ENCODE measurements at regions not wholly inside any gene's neighbourhood (a gene's known extent, or its start where the extent isn't known, plus 50 kb on each side); places are given as distances from the start of the nearest gene placed in this dataset.

DNA sequence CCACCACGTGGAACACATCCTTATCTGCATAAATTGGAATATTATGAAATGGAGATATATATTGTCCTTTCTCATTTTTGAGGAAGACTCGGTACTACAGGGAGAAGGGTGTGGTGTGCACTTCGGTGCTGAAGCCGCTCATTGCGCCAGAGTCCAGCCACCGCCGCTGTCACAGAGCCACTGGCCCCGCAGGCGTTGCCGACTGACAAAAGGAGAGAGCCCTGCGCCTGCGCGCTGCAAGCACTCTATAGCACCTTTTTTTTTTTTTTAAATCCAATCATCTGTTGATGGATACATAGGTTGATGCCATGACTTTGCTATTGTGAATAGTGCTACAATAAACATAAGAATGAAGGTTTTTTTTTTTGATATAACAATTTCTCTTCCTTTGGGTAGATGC, 130.0 kb upstream of the TBC1D5 start:
- Histone ChIP-seq H3K9me3 (no peaks in the 10 kb centered on the region), H3K27ac (no peak overlapping the region), H3K4me2 (no peak overlapping the region), H3K4me1 (no peaks in the 10 kb centered on the region), H3K4me3 (no peak overlapping the region)
- FAIRE-seq (no peak), ATAC-seq (no peak), DNase-seq (ENCODE audit: low read depth in 1 of 2, low spot score in 1 of 2) (no peak)
- 82% methylated on average over 13 of the region's 13 CpGs for WGBS (ENCODE audit: missing lambda C conversion rate)
- POLR2A ChIA-PET = no interaction called here
- CTCF ChIA-PET = no interaction called here
- TF ChIP-seq NFE2L2 (conservative IDR thresholded peaks at IDR 0.05; ENCODE audit: low read length) = no peak
- TF ChIP-seq, protein P1, sequence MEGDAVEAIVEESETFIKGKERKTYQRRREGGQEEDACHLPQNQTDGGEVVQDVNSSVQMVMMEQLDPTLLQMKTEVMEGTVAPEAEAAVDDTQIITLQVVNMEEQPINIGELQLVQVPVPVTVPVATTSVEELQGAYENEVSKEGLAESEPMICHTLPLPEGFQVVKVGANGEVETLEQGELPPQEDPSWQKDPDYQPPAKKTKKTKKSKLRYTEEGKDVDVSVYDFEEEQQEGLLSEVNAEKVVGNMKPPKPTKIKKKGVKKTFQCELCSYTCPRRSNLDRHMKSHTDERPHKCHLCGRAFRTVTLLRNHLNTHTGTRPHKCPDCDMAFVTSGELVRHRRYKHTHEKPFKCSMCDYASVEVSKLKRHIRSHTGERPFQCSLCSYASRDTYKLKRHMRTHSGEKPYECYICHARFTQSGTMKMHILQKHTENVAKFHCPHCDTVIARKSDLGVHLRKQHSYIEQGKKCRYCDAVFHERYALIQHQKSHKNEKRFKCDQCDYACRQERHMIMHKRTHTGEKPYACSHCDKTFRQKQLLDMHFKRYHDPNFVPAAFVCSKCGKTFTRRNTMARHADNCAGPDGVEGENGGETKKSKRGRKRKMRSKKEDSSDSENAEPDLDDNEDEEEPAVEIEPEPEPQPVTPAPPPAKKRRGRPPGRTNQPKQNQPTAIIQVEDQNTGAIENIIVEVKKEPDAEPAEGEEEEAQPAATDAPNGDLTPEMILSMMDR (IDR thresholded peaks at IDR 0.05) = no peak
- TF ChIP-seq CHD4 (IDR thresholded peaks at IDR 0.05; ENCODE audit: borderline replicate concordance) = no peak
- TF ChIP-seq, protein P2, sequence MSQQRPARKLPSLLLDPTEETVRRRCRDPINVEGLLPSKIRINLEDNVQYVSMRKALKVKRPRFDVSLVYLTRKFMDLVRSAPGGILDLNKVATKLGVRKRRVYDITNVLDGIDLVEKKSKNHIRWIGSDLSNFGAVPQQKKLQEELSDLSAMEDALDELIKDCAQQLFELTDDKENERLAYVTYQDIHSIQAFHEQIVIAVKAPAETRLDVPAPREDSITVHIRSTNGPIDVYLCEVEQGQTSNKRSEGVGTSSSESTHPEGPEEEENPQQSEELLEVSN (IDR thresholded peaks at IDR 0.05; ENCODE audit: borderline replicate concordance, low read depth) = no peak
- no peak for TF ChIP-seq MYC (IDR thresholded peaks at IDR 0.05; ENCODE audit: borderline replicate concordance, low read length)
- TF ChIP-seq NPAS2 (CRISPR knock-in tag; IDR thresholded peaks at IDR 0.05; ENCODE audit: borderline replicate concordance) = no peak

DNA sequence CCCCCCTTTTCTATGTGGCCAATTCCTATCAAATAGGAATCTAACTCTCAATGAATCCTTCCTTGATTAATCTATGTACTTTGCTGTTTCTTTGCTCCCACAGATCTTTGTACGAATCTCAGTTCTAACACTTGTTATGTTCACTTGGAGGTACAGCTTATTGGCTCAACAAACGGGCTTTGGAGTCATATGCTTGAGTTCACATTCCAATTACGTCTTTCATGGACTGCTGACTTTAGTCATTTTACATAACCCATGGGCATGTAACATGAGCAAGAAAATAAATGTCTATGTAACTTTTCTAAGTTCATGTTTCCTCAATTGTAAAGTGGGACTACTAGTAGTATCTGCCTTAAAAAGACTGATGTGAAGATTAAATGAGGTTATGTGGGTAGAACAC, 123.2 kb upstream of the TBC1D5 start:
- ChIA-PET CTCF (interaction anchor here (1.0 kb wide), 1 partner anchor 172 kb away, joined by 3 read pairs; no protein-coding TSS in a partner anchor), POLR2A (no interaction called here)
- Histone ChIP-seq H3K4me1 (no peaks in the 10 kb centered on the region), H3K9me3 (0 out of 3 replicates have a peak, but pooled peaks cover 2% of the 10 kb centered on the region), H3K27ac (no peak overlapping the region), H3K4me3 (no peak overlapping the region), H3K4me2 (no peak overlapping the region)
- WGBS (ENCODE audit: missing lambda C conversion rate) = 27% methylated on average over 3 of the region's 3 CpGs
- ATAC-seq (no peak), FAIRE-seq (no peak), DNase-seq (ENCODE audit: low read depth in 1 of 2, low spot score in 1 of 2) (no peak)
- TF ChIP-seq SREBF2 (IDR thresholded peaks at IDR 0.05) (no peak), JUNB (IDR thresholded peaks at IDR 0.05) (no peak), TP53 (CRISPR knock-in tag; IDR thresholded peaks at IDR 0.05) (no peak), KDM1A (IDR thresholded peaks at IDR 0.05; ENCODE audit: low read depth) (no peak), POLR2AphosphoS2 (conservative IDR thresholded peaks at IDR 0.05; ENCODE audit: low read length) (no peak), MAFK (IDR thresholded peaks at IDR 0.05; ENCODE audit: partially characterized antibody) (no peak), GATA3 (IDR thresholded peaks at IDR 0.05; ENCODE audit: borderline replicate concordance) (no peak), JUN (IDR thresholded peaks at IDR 0.05) (no peak), CEBPB (IDR thresholded peaks at IDR 0.05) (no peak), ZSCAN20 (CRISPR knock-in tag; IDR thresholded peaks at IDR 0.05) (no peak), RFX5 (IDR thresholded peaks at IDR 0.05) (no peak), CHD2 (IDR thresholded peaks at IDR 0.05; ENCODE audit: low read length, partially characterized antibody) (no peak), KDM5A (IDR thresholded peaks at IDR 0.05) (no peak), CBX8 (IDR thresholded peaks at IDR 0.05) (no peak), FOSB (CRISPR knock-in tag; IDR thresholded peaks at IDR 0.05) (no peak), NR3C1 (IDR thresholded peaks at IDR 0.05) (no peak), RARB (CRISPR knock-in tag; IDR thresholded peaks at IDR 0.05) (no peak)
- TF ChIP-seq, protein P2 (IDR thresholded peaks at IDR 0.05; ENCODE audit: borderline replicate concordance, low read depth) = no peak
- TF ChIP-seq, protein P3, sequence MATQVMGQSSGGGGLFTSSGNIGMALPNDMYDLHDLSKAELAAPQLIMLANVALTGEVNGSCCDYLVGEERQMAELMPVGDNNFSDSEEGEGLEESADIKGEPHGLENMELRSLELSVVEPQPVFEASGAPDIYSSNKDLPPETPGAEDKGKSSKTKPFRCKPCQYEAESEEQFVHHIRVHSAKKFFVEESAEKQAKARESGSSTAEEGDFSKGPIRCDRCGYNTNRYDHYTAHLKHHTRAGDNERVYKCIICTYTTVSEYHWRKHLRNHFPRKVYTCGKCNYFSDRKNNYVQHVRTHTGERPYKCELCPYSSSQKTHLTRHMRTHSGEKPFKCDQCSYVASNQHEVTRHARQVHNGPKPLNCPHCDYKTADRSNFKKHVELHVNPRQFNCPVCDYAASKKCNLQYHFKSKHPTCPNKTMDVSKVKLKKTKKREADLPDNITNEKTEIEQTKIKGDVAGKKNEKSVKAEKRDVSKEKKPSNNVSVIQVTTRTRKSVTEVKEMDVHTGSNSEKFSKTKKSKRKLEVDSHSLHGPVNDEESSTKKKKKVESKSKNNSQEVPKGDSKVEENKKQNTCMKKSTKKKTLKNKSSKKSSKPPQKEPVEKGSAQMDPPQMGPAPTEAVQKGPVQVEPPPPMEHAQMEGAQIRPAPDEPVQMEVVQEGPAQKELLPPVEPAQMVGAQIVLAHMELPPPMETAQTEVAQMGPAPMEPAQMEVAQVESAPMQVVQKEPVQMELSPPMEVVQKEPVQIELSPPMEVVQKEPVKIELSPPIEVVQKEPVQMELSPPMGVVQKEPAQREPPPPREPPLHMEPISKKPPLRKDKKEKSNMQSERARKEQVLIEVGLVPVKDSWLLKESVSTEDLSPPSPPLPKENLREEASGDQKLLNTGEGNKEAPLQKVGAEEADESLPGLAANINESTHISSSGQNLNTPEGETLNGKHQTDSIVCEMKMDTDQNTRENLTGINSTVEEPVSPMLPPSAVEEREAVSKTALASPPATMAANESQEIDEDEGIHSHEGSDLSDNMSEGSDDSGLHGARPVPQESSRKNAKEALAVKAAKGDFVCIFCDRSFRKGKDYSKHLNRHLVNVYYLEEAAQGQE (IDR thresholded peaks at IDR 0.05) = no peak
- TF ChIP-seq, protein P4, sequence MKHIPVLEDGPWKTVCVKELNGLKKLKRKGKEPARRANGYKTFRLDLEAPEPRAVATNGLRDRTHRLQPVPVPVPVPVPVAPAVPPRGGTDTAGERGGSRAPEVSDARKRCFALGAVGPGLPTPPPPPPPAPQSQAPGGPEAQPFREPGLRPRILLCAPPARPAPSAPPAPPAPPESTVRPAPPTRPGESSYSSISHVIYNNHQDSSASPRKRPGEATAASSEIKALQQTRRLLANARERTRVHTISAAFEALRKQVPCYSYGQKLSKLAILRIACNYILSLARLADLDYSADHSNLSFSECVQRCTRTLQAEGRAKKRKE (CRISPR knock-in tag; IDR thresholded peaks at IDR 0.05; ENCODE audit: low read depth) = no peak

All from A549 (cell line).